K562 (cell line): ENCODE measurements at regions not wholly inside any gene's neighbourhood (a gene's known extent, or its start where the extent isn't known, plus 50 kb on each side); places are given as distances from the start of the nearest gene placed in this dataset.
A peak's percentile ranks its signal among the peaks of the same experiment; 100 is the strongest.

Source experiments
- EHMT2 ChIP-seq: fragments of 450-650 bp; IDR thresholded peaks from 2 replicates; pipeline ENCODE4 v1.6.1; 2018; ENCODE audit warnings: antibody characterized with exemption
- FOXJ3 ChIP-seq: sonication (generic); formaldehyde crosslinking; IDR thresholded peaks from 2 replicates; pipeline ENCODE4 v1.4.0; 2020; ENCODE audit warnings: mild to moderate bottlenecking, missing genetic modification reagents
- HCFC1 ChIP-seq: IDR thresholded peaks from 2 replicates; pipeline ENCODE4 v1.6.1; 2012; ENCODE audit warnings: low read depth, low read length, improper control_type of control experiment
- MEF2A ChIP-seq: IDR thresholded peaks from 2 replicates; pipeline ENCODE4 v1.6.1; 2011; ENCODE audit warnings: low read depth, mild to moderate bottlenecking, low read length, moderate library complexity; ENCODE audit not compliant: control insufficient read depth
- MGA ChIP-seq: fragments of 450-650 bp; IDR thresholded peaks from 2 replicates; pipeline ENCODE4 v1.6.1; 2016; ENCODE audit warnings: mild to moderate bottlenecking, moderate library complexity
- MXD1 ChIP-seq: fragments of 250-450 bp; sonication (Bioruptor Pico); IDR thresholded peaks from 2 replicates; pipeline ENCODE4 v1.8.0; 2021; ENCODE audit warnings: borderline replicate concordance, mild to moderate bottlenecking, moderate library complexity; ENCODE audit not compliant: poor library complexity, severe bottlenecking
- NBN ChIP-seq: fragments of 450-650 bp; IDR thresholded peaks from 2 replicates; pipeline ENCODE4 v1.6.1; 2016; ENCODE audit warnings: low read depth, mild to moderate bottlenecking
- PBX2 ChIP-seq, 2 experiments: IDR thresholded peaks in 1 of 2; conservative IDR thresholded peaks in 1 of 2; 2 replicates each; pipeline ENCODE4 v1.6.1; 2016; ENCODE audit warnings: low read depth in 2 of 2, mild to moderate bottlenecking in 1 of 2, missing compliant biosample characterization in 1 of 2, missing genetic modification characterization in 1 of 2, moderate library complexity in 1 of 2
- POLR3G ChIP-seq: IDR thresholded peaks from 2 replicates; pipeline ENCODE4 v1.6.1; 2011; ENCODE audit not compliant: insufficient read length, insufficient replicate concordance; ENCODE audit errors: extremely low read depth
- SAFB2 ChIP-seq: fragments of 200-400 bp; formaldehyde crosslinking; IDR thresholded peaks from 2 replicates; pipeline ENCODE4 v1.6.1; 2018; ENCODE audit warnings: borderline replicate concordance, low read length, low read depth, moderate library complexity; ENCODE audit not compliant: severe bottlenecking
- SRSF3 ChIP-seq: fragments of 200-400 bp; formaldehyde crosslinking; IDR thresholded peaks from 2 replicates; pipeline ENCODE4 v1.6.1; 2016; ENCODE audit warnings: mild to moderate bottlenecking, low read length, moderate library complexity; ENCODE audit not compliant: insufficient read depth
- SUPT5H ChIP-seq: fragments of 450-650 bp; IDR thresholded peaks from 2 replicates; pipeline ENCODE4 v1.6.1; 2016

- 0 out of 2 replicates have a peak, but pooled peaks have one; percentile 6 for TF ChIP-seq MGA
- no peak for TF ChIP-seq POLR3G
- TF ChIP-seq MEF2A, result peak; percentile 90
- no peak for TF ChIP-seq PBX2 (CRISPR knock-in tag; IDR thresholded peaks at IDR 0.05; ENCODE audit: low read depth)
- TF ChIP-seq PBX2 (tag; conservative IDR thresholded peaks at IDR 0.05; ENCODE audit: low read depth), result no peak
- no peak for TF ChIP-seq SRSF3
- no peak for TF ChIP-seq SAFB2
- no peak for TF ChIP-seq EHMT2
- TF ChIP-seq FOXJ3 (CRISPR knock-in tag), result no peak
- TF ChIP-seq NBN, result no peak
- TF ChIP-seq MXD1 (CRISPR knock-in tag), result no peak
- TF ChIP-seq HCFC1, result 0 out of 2 replicates have a peak, but pooled peaks have one; percentile 14
- no peak for TF ChIP-seq SUPT5H
Measured at GRCh38 chr1:201648066-201648906, 109.4 kb downstream of the NAV1 start (continued).
